ENCODE measurements at regions not wholly inside any gene's neighbourhood (a gene's known extent, or its start where the extent isn't known, plus 50 kb on each side); places are given as distances from the start of the nearest gene placed in this dataset.

DNA sequence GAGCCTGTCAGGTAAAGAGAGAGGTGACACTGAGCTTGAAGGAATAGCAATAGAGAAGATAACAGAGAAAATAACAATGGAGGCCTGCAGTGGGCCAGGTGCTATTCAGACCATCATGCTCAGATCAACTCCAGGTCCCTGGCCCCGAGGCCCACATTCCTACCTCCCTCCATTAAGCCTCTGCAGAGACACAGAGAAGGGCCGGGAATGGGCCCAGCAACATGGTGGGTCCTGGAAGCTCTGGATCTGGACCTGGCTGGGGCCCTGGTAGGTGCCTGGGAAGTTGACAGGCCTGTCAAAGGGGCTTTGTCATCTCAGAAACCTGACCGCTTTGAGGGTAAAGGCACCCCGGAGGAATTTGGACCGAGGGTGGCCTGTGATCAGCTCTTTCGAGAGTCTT is 159.7 kb upstream of the GLI2 start (continued):
- TF ChIP-seq, protein P1, sequence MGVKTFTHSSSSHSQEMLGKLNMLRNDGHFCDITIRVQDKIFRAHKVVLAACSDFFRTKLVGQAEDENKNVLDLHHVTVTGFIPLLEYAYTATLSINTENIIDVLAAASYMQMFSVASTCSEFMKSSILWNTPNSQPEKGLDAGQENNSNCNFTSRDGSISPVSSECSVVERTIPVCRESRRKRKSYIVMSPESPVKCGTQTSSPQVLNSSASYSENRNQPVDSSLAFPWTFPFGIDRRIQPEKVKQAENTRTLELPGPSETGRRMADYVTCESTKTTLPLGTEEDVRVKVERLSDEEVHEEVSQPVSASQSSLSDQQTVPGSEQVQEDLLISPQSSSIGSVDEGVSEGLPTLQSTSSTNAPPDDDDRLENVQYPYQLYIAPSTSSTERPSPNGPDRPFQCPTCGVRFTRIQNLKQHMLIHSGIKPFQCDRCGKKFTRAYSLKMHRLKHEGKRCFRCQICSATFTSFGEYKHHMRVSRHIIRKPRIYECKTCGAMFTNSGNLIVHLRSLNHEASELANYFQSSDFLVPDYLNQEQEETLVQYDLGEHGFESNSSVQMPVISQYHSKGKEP (tag by site-specific recombination; IDR thresholded peaks at IDR 0.05), result no peak
- TF ChIP-seq ZNF394 (tag by site-specific recombination; IDR thresholded peaks at IDR 0.05; ENCODE audit: borderline replicate concordance) (no peak), ZNF221 (tag by site-specific recombination; IDR thresholded peaks at IDR 0.05; ENCODE audit: borderline replicate concordance) (no peak), ZNF624 (tag by site-specific recombination; IDR thresholded peaks at IDR 0.05) (no peak), ZNF133 (tag by site-specific recombination; IDR thresholded peaks at IDR 0.05) (no peak), BCL11A (tag by site-specific recombination; IDR thresholded peaks at IDR 0.05; ENCODE audit: low read depth) (no peak), ZNF311 (tag by site-specific recombination; IDR thresholded peaks at IDR 0.05; ENCODE audit: borderline replicate concordance) (no peak)
- TF ChIP-seq, protein P2, sequence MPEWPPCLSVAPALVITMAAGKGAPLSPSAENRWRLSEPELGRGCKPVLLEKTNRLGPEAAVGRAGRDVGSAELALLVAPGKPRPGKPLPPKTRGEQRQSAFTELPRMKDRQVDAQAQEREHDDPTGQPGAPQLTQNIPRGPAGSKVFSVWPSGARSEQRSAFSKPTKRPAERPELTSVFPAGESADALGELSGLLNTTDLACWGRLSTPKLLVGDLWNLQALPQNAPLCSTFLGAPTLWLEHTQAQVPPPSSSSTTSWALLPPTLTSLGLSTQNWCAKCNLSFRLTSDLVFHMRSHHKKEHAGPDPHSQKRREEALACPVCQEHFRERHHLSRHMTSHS (tag by site-specific recombination; IDR thresholded peaks at IDR 0.05), result no peak

DNA sequence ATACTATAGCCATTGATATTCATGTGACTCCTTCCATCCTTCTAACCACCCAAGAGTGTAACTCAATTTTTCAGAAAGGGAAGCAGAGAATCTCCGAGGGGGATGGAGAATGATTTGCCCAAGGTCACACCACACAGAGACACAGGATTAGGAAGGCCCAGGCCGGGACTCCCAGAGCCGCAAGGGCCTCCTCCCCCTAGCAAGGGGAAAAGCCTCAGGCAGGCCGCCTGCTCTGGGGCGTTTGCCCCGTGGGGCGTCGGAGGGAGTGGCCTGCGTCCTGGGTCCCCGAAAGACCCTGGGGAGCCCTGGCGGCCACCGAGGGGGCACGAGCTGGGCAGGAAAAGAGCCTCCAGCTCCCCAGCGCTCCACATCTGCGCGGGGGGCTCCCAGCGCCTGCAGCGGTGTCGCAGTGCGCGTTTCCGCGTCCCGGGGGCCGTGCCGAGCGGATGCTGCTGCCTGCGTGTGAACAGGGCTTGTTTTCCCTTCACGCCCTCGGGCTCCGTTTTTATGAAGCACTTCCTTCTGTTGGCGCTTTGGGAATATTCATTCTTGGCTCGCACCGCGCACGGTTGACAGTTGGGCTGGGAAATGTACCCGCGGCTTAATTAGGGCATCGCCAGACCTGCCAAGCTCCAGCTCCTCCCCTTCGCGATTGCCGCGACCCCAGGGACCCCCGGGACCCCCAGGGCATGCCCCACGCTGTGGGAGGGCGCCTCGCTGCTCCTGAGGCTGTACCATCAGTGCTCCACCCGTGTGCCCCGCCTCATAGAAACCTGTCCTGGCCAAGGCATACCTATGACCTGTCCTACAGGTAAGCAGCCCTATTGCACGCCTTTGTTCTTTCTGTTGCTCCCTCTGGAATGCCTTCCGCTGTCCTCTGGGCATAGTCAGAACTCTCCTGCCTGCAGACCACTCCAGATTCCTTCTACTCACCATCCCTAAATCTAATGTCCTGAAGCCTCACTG is 158.9 kb upstream of the GLI2 start:
- no peak overlapping the region for H3K4me3 ChIP-seq (ENCODE audit: low read depth, low read length)
- CTCF ChIA-PET, result interaction anchor here (1.1 kb wide), 1 partner anchor 104 kb away, joined by 3 read pairs; no protein-coding TSS in a partner anchor

DNA sequence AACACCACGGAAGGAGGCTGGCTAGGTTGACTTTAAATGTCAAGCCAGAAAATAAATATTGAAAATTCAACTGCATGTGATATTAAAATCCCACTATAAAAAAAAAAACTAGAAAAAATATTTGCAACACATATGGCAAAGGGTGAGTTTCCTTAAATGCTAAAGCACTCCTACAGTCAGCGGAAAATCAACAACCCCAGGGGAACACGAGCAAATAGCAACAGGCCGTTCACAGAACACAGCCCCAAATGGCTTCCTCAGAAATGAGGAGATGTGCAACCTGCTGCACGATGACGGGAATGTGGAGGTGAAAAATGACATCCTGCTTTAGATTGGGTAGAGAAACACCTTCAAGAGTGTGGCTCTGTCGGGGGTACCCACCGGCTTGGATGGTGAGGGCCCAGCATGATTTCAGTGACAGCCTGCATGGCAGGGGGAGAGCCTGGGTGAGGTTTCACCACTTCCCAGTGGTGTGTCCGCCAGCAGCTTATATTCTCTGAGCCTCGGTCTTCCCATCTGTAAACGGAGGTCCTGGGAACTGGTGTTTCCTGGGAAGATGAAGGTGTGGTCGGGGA is 157.9 kb upstream of the GLI2 start:
- H3K9me3 ChIP-seq (ENCODE audit: control insufficient read depth, insufficient read depth, low read depth, low read length), result no peaks in the 10 kb centered on the region
- ChIA-PET POLR2A (no interaction called here), CTCF (interaction anchor here (1.1 to 1.2 kb wide), 2 partner anchors 13 to 109 kb away, joined by 4 read pairs; no protein-coding TSS in a partner anchor)
- TF ChIP-seq ZNF514 (tag by site-specific recombination; IDR thresholded peaks at IDR 0.05), result no peak
- TF ChIP-seq ZNF610 (tag by site-specific recombination; IDR thresholded peaks at IDR 0.05; ENCODE audit: borderline replicate concordance), result no peak
- H3K36me3 ChIP-seq (ENCODE audit: control insufficient read depth in 2 of 2, insufficient read depth in 1 of 2, low read length in 2 of 2), result no peaks in the 10 kb centered on the region
- no peak overlapping the region for H3K27ac ChIP-seq (ENCODE audit: extremely low read depth, low read depth, low read length)
- no peak overlapping the region for H3K4me3 ChIP-seq (ENCODE audit: low read depth, low read length)
- H3K4me1 ChIP-seq (ENCODE audit: control insufficient read depth, insufficient read depth, low read length), result no peaks in the 10 kb centered on the region

More for the DNA sequence above, 158.9 kb upstream of the GLI2 start:
- Histone ChIP-seq H3K36me3 (ENCODE audit: control insufficient read depth in 2 of 2, insufficient read depth in 1 of 2, low read length in 2 of 2) (no peaks in the 10 kb centered on the region), H3K4me1 (ENCODE audit: control insufficient read depth, insufficient read depth, low read length) (no peaks in the 10 kb centered on the region), H3K9me3 (ENCODE audit: control insufficient read depth, insufficient read depth, low read depth, low read length) (no peaks in the 10 kb centered on the region), H3K27ac (ENCODE audit: extremely low read depth, low read depth, low read length) (no peak overlapping the region)
- TF ChIP-seq KLF16 (tag by site-specific recombination; IDR thresholded peaks at IDR 0.05), result no peak
- TF ChIP-seq ZNF623 (tag by site-specific recombination; IDR thresholded peaks at IDR 0.05), result no peak
- TF ChIP-seq, protein P3, sequence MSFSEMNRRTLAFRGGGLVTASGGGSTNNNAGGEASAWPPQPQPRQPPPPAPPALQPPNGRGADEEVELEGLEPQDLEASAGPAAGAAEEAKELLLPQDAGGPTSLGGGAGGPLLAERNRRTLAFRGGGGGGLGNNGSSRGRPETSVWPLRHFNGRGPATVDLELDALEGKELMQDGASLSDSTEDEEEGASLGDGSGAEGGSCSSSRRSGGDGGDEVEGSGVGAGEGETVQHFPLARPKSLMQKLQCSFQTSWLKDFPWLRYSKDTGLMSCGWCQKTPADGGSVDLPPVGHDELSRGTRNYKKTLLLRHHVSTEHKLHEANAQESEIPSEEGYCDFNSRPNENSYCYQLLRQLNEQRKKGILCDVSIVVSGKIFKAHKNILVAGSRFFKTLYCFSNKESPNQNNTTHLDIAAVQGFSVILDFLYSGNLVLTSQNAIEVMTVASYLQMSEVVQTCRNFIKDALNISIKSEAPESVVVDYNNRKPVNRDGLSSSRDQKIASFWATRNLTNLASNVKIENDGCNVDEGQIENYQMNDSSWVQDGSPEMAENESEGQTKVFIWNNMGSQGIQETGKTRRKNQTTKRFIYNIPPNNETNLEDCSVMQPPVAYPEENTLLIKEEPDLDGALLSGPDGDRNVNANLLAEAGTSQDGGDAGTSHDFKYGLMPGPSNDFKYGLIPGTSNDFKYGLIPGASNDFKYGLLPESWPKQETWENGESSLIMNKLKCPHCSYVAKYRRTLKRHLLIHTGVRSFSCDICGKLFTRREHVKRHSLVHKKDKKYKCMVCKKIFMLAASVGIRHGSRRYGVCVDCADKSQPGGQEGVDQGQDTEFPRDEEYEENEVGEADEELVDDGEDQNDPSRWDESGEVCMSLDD (tag by site-specific recombination; IDR thresholded peaks at IDR 0.05), result no peak
- no peak for TF ChIP-seq ZNF701 (tag by site-specific recombination; IDR thresholded peaks at IDR 0.05)
- TF ChIP-seq ZFHX2 (tag by site-specific recombination; conservative IDR thresholded peaks at IDR 0.05), result no peak
- no peak for TF ChIP-seq ZNF560 (tag by site-specific recombination; IDR thresholded peaks at IDR 0.05; ENCODE audit: borderline replicate concordance)
- no peak for TF ChIP-seq ZNF530 (tag by site-specific recombination; IDR thresholded peaks at IDR 0.05; ENCODE audit: low read depth)
- TF ChIP-seq ZNF184 (tag by site-specific recombination; IDR thresholded peaks at IDR 0.05), result no peak
- POLR2A ChIA-PET, result no interaction called here
